ENCODE measurements at regions not wholly inside any gene's neighbourhood (a gene's known extent, or its start where the extent isn't known, plus 50 kb on each side); places are given as distances from the start of the nearest gene placed in this dataset.

GRCh38 chr1:55388960-55389359 is 173.8 kb upstream of the USP24 start:
- H2BK120ac ChIP-seq (replicated peaks; ENCODE audit: low read depth, low read length), result no peak overlapping the region
- no peak overlapping the region for H3K4me2 ChIP-seq (ENCODE audit: insufficient read depth in 1 of 2, low read depth in 2 of 2, low read length in 2 of 2)
- H3K4me1 ChIP-seq (replicated peaks in 1 of 4; ENCODE audit: control insufficient read depth in 3 of 4, insufficient read depth in 4 of 4, low read length in 3 of 4), result no peaks in the 10 kb centered on the region
- H2BK12ac ChIP-seq (ENCODE audit: low read depth, low read length), result no peak overlapping the region
- H3K4ac ChIP-seq (replicated peaks; ENCODE audit: insufficient read length, low read depth, low read length), result no peak overlapping the region
- no peak overlapping the region for H2AFZ ChIP-seq (ENCODE audit: low read length)
- no peaks in the 10 kb centered on the region for H3K79me2 ChIP-seq (ENCODE audit: control insufficient read depth in 1 of 2, insufficient read depth in 2 of 2, low read length in 2 of 2)
- H3K23me2 ChIP-seq (ENCODE audit: low read depth, low read length), result no peaks in the 10 kb centered on the region
- H3K23ac ChIP-seq (ENCODE audit: insufficient read length), result no peak overlapping the region
- no peaks in the 10 kb centered on the region for H3K79me1 ChIP-seq (ENCODE audit: low read depth, low read length)
- H3K18ac ChIP-seq (ENCODE audit: extremely low read depth, low read length), result no peak overlapping the region
- DNase-seq (ENCODE audit: low read depth in 1 of 2, low spot score in 2 of 2) (no peak), FAIRE-seq (no peak)
- H3K36me3 ChIP-seq (ENCODE audit: control insufficient read depth in 2 of 4, insufficient read depth in 4 of 4, low read length in 3 of 4), result no peaks in the 10 kb centered on the region; a peak in 1 of 8 replicates
- H2AK5ac ChIP-seq (ENCODE audit: low read depth, low read length), result no peak overlapping the region
- no peak overlapping the region for H3K14ac ChIP-seq (ENCODE audit: insufficient read length)
- POLR2A ChIA-PET (ENCODE audit: partially characterized antibody), result no interaction called here
- no peak overlapping the region for H3K27ac ChIP-seq (ENCODE audit: low read depth, low read length)
- H3K56ac ChIP-seq (replicated peaks; ENCODE audit: insufficient read length, low read depth, low read length), result no peak overlapping the region
- H4K8ac ChIP-seq (ENCODE audit: extremely low read depth, insufficient read depth, low read length), result no peak overlapping the region
- CTCF ChIA-PET (ENCODE audit: partially characterized antibody), result no interaction called here
- no peaks in the 10 kb centered on the region for H3K27me3 ChIP-seq (replicated peaks in 1 of 4; ENCODE audit: control insufficient read depth in 3 of 4, extremely low read depth in 1 of 4, insufficient read depth in 3 of 4, low read length in 3 of 4)
- H3K4me3 ChIP-seq (ENCODE audit: extremely low read depth in 1 of 4, insufficient read depth in 2 of 4, low read depth in 3 of 4, low read length in 4 of 4), result no peak overlapping the region
- H3K9me3 ChIP-seq (ENCODE audit: insufficient read depth in 2 of 2, low read depth in 1 of 2, low read length in 1 of 2), result no peaks in the 10 kb centered on the region
- no peak overlapping the region for H2BK5ac ChIP-seq (ENCODE audit: low read depth, low read length)
- no peaks in the 10 kb centered on the region for H4K20me1 ChIP-seq (replicated peaks in 1 of 2; ENCODE audit: control insufficient read depth in 1 of 2, insufficient read depth in 2 of 2, low read length in 2 of 2)
- no peak overlapping the region for H2BK15ac ChIP-seq (ENCODE audit: low read length)
- no peak overlapping the region for H4K5ac ChIP-seq (ENCODE audit: insufficient read length, low read depth, low read length)
- H4K91ac ChIP-seq (replicated peaks; ENCODE audit: insufficient read length, low read length), result no peak overlapping the region
- no peak overlapping the region for H3K9ac ChIP-seq (replicated peaks in 1 of 4; ENCODE audit: extremely low read depth in 1 of 4, low read depth in 3 of 4, low read length in 3 of 4)
- H2BK20ac ChIP-seq (ENCODE audit: low read length), result no peak overlapping the region
- TF ChIP-seq CREB1 (IDR thresholded peaks at IDR 0.05), result no peak
- TF ChIP-seq EGR1 (IDR thresholded peaks at IDR 0.05; ENCODE audit: borderline replicate concordance, low read depth, low read length), result no peak
- TF ChIP-seq TAF1 (IDR thresholded peaks at IDR 0.05; ENCODE audit: low read depth, low read length), result no peak
- no peak for TF ChIP-seq TEAD4 (IDR thresholded peaks at IDR 0.05; ENCODE audit: low read depth, low read length)
- no peak for TF ChIP-seq BACH1 (IDR thresholded peaks at IDR 0.05; ENCODE audit: low read length)
- TF ChIP-seq KDM4A (IDR thresholded peaks at IDR 0.05; ENCODE audit: low read depth, low read length, severe bottlenecking), result no peak
- TF ChIP-seq E2F6 (IDR thresholded peaks at IDR 0.05), result no peak
- no peak for TF ChIP-seq JUND (IDR thresholded peaks at IDR 0.05; ENCODE audit: low read length)
- no peak for TF ChIP-seq SAP30 (IDR thresholded peaks at IDR 0.05; ENCODE audit: insufficient read depth, insufficient replicate concordance, low read length)
- TF ChIP-seq JUN (IDR thresholded peaks at IDR 0.05; ENCODE audit: low read depth, low read length), result no peak
- TF ChIP-seq SIN3A (conservative IDR thresholded peaks at IDR 0.05 in 1 of 2, IDR thresholded peaks at IDR 0.05 in 1 of 2; ENCODE audit: low read depth in 1 of 2, low read length in 2 of 2), result no peak
- TF ChIP-seq MAFK (IDR thresholded peaks at IDR 0.05; ENCODE audit: low read depth, low read length), result no peak
- no peak for TF ChIP-seq ATF3 (IDR thresholded peaks at IDR 0.05; ENCODE audit: insufficient read depth, low read depth, low read length)
- TF ChIP-seq SP2 (IDR thresholded peaks at IDR 0.05; ENCODE audit: low read length), result no peak
- TF ChIP-seq EP300 (IDR thresholded peaks at IDR 0.05; ENCODE audit: borderline replicate concordance in 1 of 2, low read depth in 2 of 2, low read length in 2 of 2), result no peak
